ENCODE measurements at regions not wholly inside any gene's neighbourhood (a gene's known extent, or its start where the extent isn't known, plus 50 kb on each side); places are given as distances from the start of the nearest gene placed in this dataset.
"Not testable (repeated sequence)": the region's sequence is repeated elsewhere in the genome, so short reads cannot be mapped to it uniquely, and the experiment has no call there.

DNA sequence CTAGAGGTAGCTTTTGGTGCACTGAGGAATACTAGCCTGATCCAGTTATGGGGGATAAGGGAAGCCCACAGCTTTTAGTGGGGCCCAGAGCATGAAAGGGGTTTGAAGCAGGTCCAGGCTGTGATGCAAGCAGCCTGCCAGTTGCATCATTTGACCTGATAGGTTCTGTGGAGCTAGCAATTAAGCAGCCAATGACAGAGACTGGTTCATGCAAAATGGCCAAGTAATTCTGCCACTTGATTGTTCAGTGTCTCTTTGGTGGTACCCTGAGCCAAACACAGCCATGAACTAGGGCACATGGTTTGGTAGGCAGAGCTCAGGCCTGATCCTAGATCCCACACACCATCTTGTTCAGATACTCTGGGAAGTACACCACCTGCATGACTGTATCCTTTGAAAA lies 91.0 kb upstream of the PRR23C start:
- H3K4me3 ChIP-seq (ENCODE audit: control insufficient read depth, low read depth, low read length): no peak overlapping the region
- DNase-seq (ENCODE audit: low read depth): no peak
- TF ChIP-seq, protein P1, sequence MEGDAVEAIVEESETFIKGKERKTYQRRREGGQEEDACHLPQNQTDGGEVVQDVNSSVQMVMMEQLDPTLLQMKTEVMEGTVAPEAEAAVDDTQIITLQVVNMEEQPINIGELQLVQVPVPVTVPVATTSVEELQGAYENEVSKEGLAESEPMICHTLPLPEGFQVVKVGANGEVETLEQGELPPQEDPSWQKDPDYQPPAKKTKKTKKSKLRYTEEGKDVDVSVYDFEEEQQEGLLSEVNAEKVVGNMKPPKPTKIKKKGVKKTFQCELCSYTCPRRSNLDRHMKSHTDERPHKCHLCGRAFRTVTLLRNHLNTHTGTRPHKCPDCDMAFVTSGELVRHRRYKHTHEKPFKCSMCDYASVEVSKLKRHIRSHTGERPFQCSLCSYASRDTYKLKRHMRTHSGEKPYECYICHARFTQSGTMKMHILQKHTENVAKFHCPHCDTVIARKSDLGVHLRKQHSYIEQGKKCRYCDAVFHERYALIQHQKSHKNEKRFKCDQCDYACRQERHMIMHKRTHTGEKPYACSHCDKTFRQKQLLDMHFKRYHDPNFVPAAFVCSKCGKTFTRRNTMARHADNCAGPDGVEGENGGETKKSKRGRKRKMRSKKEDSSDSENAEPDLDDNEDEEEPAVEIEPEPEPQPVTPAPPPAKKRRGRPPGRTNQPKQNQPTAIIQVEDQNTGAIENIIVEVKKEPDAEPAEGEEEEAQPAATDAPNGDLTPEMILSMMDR (conservative IDR thresholded peaks at IDR 0.05; ENCODE audit: control insufficient read depth, insufficient read depth, low read depth, low read length): no peak

DNA sequence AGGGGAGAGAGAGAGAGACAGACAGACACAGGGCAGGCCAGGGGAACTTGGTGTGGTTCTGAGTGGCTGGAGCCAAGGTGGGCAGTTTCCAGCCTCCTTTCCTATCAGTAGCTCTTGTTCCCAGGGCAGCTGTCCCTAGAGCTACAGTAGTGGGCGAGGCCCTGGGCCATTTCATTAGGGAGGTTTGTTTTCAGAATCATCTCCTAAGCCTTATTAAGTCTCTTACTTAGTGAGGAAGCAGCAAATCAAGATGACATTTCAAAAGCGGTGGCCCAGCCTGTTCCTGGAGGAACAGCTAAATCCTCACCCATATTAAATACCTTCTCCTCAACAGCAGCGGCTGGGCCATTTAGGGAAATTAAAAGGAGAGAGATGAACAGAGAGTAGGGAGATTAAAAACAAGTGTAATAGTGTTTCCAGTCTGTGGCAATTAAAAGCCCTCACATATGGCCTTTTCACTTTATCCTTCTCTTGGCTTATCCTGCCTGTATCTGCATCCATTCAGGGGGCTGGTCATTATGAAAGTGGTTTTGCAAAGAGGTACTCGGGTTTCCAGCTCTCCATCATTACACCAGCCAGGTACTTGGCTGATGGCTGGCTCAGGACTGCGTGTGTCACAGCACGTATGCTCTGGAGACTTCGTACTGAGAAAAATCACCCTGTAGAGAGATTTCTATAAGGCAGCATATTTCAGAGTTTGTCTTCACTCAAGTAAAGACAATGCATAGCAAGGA lies 91.9 kb upstream of the PRR23C start:
- DNase-seq (ENCODE audit: low read depth): no peak
- TF ChIP-seq, protein P1 (conservative IDR thresholded peaks at IDR 0.05; ENCODE audit: control insufficient read depth, insufficient read depth, low read depth, low read length): no peak
- H3K4me3 ChIP-seq (ENCODE audit: control insufficient read depth, low read depth, low read length): no peak overlapping the region

DNA sequence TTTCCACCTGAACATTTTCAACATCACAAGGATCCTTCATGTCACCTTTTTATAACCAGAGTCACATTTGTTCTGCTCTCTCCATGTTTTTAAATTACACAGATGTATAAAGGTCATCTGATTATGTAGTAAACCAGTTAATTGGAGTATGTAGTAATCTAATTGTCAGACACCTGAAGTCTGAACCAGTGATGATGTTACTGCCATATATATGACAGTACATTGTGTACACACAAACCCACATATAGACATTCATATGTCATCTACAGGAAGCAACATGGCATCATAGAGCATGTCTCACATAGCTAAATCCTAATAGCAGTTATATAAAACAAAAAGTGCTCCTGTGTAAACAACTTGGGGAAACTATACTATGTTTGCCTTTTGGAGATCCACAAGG lies 95.9 kb upstream of the PRR23C start:
- no peak overlapping the region for H3K4me3 ChIP-seq (ENCODE audit: control insufficient read depth, low read depth, low read length)

DNA sequence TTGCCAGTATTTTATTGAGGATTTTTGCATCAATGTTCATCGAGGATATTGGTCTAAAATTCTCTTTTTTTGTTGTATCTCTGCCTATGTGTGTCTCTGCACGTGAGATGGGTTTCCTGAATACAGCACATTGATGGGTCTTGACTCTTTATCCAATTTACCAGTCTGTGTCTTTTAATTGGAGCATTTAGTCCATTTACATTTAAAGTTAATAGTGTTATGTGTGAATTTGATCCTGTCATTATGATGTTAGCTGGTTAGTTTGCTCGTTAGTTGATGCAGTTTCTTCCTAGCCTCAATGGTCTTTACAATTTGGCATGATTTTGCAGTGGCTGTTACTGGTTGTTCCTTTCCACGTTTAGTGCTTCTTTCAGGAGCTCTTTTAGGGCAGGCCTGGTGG lies 101.3 kb upstream of the PRR23C start:
- not testable (repeated sequence) for DNase-seq (ENCODE audit: low read depth); H3K4me3 ChIP-seq (ENCODE audit: control insufficient read depth, low read depth, low read length)

More for the DNA sequence above, 95.9 kb upstream of the PRR23C start:
- TF ChIP-seq, protein P1 (conservative IDR thresholded peaks at IDR 0.05; ENCODE audit: control insufficient read depth, insufficient read depth, low read depth, low read length): no peak
- DNase-seq (ENCODE audit: low read depth): no peak

DNA sequence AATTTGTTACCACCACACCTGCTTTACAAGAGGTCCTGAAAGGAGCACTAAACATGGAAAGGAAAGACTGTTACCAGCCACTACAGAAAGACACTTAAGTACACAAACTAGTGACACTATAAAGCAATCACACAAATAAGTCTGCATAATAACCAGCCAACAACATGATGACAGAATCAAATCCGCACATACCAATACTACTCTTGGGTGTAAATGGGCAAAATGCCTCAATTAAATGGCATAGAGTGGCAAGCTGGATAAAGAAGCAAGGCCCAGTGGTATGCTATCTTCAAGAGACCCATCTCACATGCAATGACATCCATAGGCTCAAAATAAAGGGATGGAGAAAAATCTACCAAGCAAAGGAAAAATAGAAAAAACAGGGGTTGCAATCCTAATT lies 106.8 kb upstream of the PRR23C start:
- H3K4me3 ChIP-seq (ENCODE audit: control insufficient read depth, low read depth, low read length): no peak overlapping the region
- TF ChIP-seq, protein P1 (conservative IDR thresholded peaks at IDR 0.05; ENCODE audit: control insufficient read depth, insufficient read depth, low read depth, low read length): no peak
- DNase-seq (ENCODE audit: low read depth): no peak

- not testable (repeated sequence) for H3K4me3 ChIP-seq (ENCODE audit: control insufficient read depth, low read depth, low read length); DNase-seq (ENCODE audit: low read depth)
Measured at GRCh38 chr3:139153434-139153833, 108.7 kb upstream of the PRR23C start.

- TF ChIP-seq, protein P1 (conservative IDR thresholded peaks at IDR 0.05; ENCODE audit: control insufficient read depth, insufficient read depth, low read depth, low read length): no peak
- H3K4me3 ChIP-seq (ENCODE audit: control insufficient read depth, low read depth, low read length): no peak overlapping the region
- DNase-seq (ENCODE audit: low read depth): no peak
Measured at GRCh38 chr3:139157161-139157932, 112.7 kb upstream of the PRR23C start.
